H1 (cell line): ENCODE measurements at regions not wholly inside any gene's neighbourhood (a gene's known extent, or its start where the extent isn't known, plus 50 kb on each side); places are given as distances from the start of the nearest gene placed in this dataset.

Experiments used
- CTCF ChIA-PET: fragments of 300-600 bp; sonication (Branson Sonifier 250); formaldehyde crosslinking; loops from one replicate; lab custom pipeline; 2021; ENCODE audit not compliant: partially characterized antibody; lab: Charles Lee
- POLR2A ChIA-PET: fragments of 300-600 bp; sonication (Branson Sonifier 250); formaldehyde crosslinking; loops from one replicate; lab custom pipeline; 2021; ENCODE audit warnings: inconsistent platforms; ENCODE audit not compliant: partially characterized antibody; lab: Charles Lee
- DNase-seq, 2 experiments: peaks; one replicate each; pipeline versions ENCODE4 v3.0.0 to v3.0.0-alpha.2; 2010 to 2022; ENCODE audit warnings: low spot score in 2 of 2, low read depth in 1 of 2, mixed read lengths in 1 of 2
- FAIRE-seq: peaks from 2 replicates; lab custom pipeline; 2011; peaks lifted over from hg19 to GRCh38; lab: Jason Lieb, UNC
- H2AFZ ChIP-seq: 2 replicates; pipeline ENCODE4 v1.8.1; 2012; ENCODE audit warnings: low read length, inconsistent platforms
- H2AK5ac ChIP-seq: 2 replicates; pipeline ENCODE4 v1.6.1; 2013; ENCODE audit warnings: low read depth, low read length
- H2BK120ac ChIP-seq: replicated peaks from 2 replicates; pipeline ENCODE3; 2013; ENCODE audit warnings: low read depth, low read length, inconsistent platforms
- H2BK12ac ChIP-seq: 2 replicates; pipeline ENCODE4 v1.6.1; 2013; ENCODE audit warnings: low read depth, low read length
- H2BK15ac ChIP-seq: 2 replicates; pipeline ENCODE4 v1.6.1; 2013; ENCODE audit warnings: low read length
- H2BK20ac ChIP-seq: 2 replicates; pipeline ENCODE4 v1.6.1; 2013; ENCODE audit warnings: low read length
- H2BK5ac ChIP-seq: 2 replicates; pipeline ENCODE4 v1.6.1; 2013; ENCODE audit warnings: low read depth, low read length
- H3K14ac ChIP-seq: 2 replicates; pipeline ENCODE4 v1.6.1; 2013; ENCODE audit warnings: inconsistent platforms; ENCODE audit not compliant: insufficient read length
- H3K18ac ChIP-seq: 2 replicates; pipeline ENCODE4 v1.6.1; 2013; ENCODE audit warnings: low read length; ENCODE audit errors: extremely low read depth
- H3K23ac ChIP-seq: 2 replicates; pipeline ENCODE4 v1.6.1; 2013; ENCODE audit warnings: inconsistent platforms; ENCODE audit not compliant: insufficient read length
- H3K23me2 ChIP-seq: 2 replicates; pipeline ENCODE4 v1.6.1; 2013; ENCODE audit warnings: low read depth, low read length
- H3K27ac ChIP-seq: 2 replicates; pipeline ENCODE4 v1.6.1; 2011; ENCODE audit warnings: low read depth, low read length, inconsistent platforms
- H3K27me3 ChIP-seq, 4 experiments: replicated peaks in 1 of 4; 1 replicate in 1 of 4; 2 replicates in 3 of 4; pipeline versions ENCODE4 v1.6.1 to v1.8.1; 2011 to 2013; ENCODE audit warnings: low read length in 3 of 4, mild to moderate bottlenecking in 3 of 4, inconsistent platforms in 2 of 4, mixed read lengths in 2 of 4, moderate library complexity in 1 of 4; ENCODE audit not compliant: control insufficient read depth in 3 of 4, insufficient read depth in 3 of 4; ENCODE audit errors: extremely low read depth in 1 of 4
- H3K36me3 ChIP-seq, 4 experiments: 2 replicates each; pipeline versions ENCODE4 v1.6.1 to v1.8.1; 2011 to 2013; ENCODE audit warnings: mild to moderate bottlenecking in 4 of 4, low read length in 3 of 4, moderate library complexity in 2 of 4, control low read depth in 1 of 4, inconsistent platforms in 1 of 4; ENCODE audit not compliant: insufficient read depth in 4 of 4, control insufficient read depth in 2 of 4
- H3K4ac ChIP-seq: replicated peaks from 2 replicates; pipeline ENCODE3; 2013; ENCODE audit warnings: low read length, low read depth, mixed read lengths, inconsistent platforms; ENCODE audit not compliant: insufficient read length
- H3K4me1 ChIP-seq, 4 experiments: replicated peaks in 1 of 4; 1 replicate in 1 of 4; 2 replicates in 3 of 4; pipeline versions ENCODE4 v1.6.1 to v1.8.1; 2011 to 2013; ENCODE audit warnings: low read length in 3 of 4, inconsistent platforms in 2 of 4, mixed read lengths in 1 of 4; ENCODE audit not compliant: insufficient read depth in 4 of 4, control insufficient read depth in 3 of 4
- H3K4me2 ChIP-seq, 2 experiments: 2 replicates each; pipeline versions ENCODE4 v1.6.1 to v1.8.1; 2011 to 2013; ENCODE audit warnings: low read depth in 2 of 2, low read length in 2 of 2, control low read depth in 1 of 2, inconsistent platforms in 1 of 2, mild to moderate bottlenecking in 1 of 2; ENCODE audit not compliant: insufficient read depth in 1 of 2
- H3K4me3 ChIP-seq, 4 experiments: fragments of 200-600, 300-600 bp in 1 of 4; sonication (generic), shearing (Covaris generic), sonication (Bioruptor Twin) in 1 of 4; 2 replicates each; pipeline versions ENCODE4 v1.5.1 to v1.8.1; 2011 to 2016; ENCODE audit warnings: low read length in 4 of 4, low read depth in 3 of 4, control low read depth in 2 of 4, inconsistent platforms in 2 of 4, mild to moderate bottlenecking in 2 of 4, mixed read lengths in 1 of 4, moderate library complexity in 1 of 4; ENCODE audit not compliant: insufficient read depth in 2 of 4; ENCODE audit errors: extremely low read depth in 1 of 4
- H3K56ac ChIP-seq: replicated peaks from 2 replicates; pipeline ENCODE3; 2013; ENCODE audit warnings: low read depth, mild to moderate bottlenecking, mixed read lengths, low read length, inconsistent platforms; ENCODE audit not compliant: insufficient read length
- H3K79me1 ChIP-seq: 2 replicates; pipeline ENCODE4 v1.6.1; 2013; ENCODE audit warnings: low read depth, low read length, control low read depth
- H3K79me2 ChIP-seq, 2 experiments: 2 replicates each; pipeline versions ENCODE4 v1.6.1 to v1.8.1; 2012 to 2013; ENCODE audit warnings: low read length in 2 of 2, mild to moderate bottlenecking in 2 of 2, inconsistent platforms in 1 of 2; ENCODE audit not compliant: insufficient read depth in 2 of 2, control insufficient read depth in 1 of 2
- H3K9ac ChIP-seq, 4 experiments: replicated peaks in 1 of 4; 1 replicate in 1 of 4; 2 replicates in 3 of 4; pipeline versions ENCODE4 v1.6.1 to v1.8.1; 2011 to 2013; ENCODE audit warnings: low read depth in 3 of 4, low read length in 3 of 4, control low read depth in 2 of 4, mild to moderate bottlenecking in 2 of 4, moderate library complexity in 2 of 4, inconsistent platforms in 1 of 4; ENCODE audit errors: extremely low read depth in 1 of 4
- H3K9me3 ChIP-seq, 2 experiments: 2 replicates each; pipeline versions ENCODE4 v1.6.1 to v1.8.1; 2012 to 2013; ENCODE audit warnings: mild to moderate bottlenecking in 2 of 2, moderate library complexity in 2 of 2, control low read depth in 1 of 2, inconsistent platforms in 1 of 2, low read depth in 1 of 2, low read length in 1 of 2, mixed read lengths in 1 of 2; ENCODE audit not compliant: insufficient read depth in 2 of 2
- H4K20me1 ChIP-seq, 2 experiments: replicated peaks in 1 of 2; 2 replicates each; pipeline versions ENCODE3 to v1.8.1; 2011 to 2013; ENCODE audit warnings: inconsistent platforms in 2 of 2, low read length in 2 of 2, mild to moderate bottlenecking in 1 of 2; ENCODE audit not compliant: insufficient read depth in 2 of 2, control insufficient read depth in 1 of 2
- H4K5ac ChIP-seq: 2 replicates; pipeline ENCODE4 v1.6.1; 2013; ENCODE audit warnings: low read length, low read depth, mixed read lengths, inconsistent platforms; ENCODE audit not compliant: insufficient read length
- H4K8ac ChIP-seq: 2 replicates; pipeline ENCODE4 v1.8.0; 2013; ENCODE audit warnings: mild to moderate bottlenecking, moderate library complexity, low read length, inconsistent platforms; ENCODE audit not compliant: insufficient read depth; ENCODE audit errors: extremely low read depth
- H4K91ac ChIP-seq: replicated peaks from 2 replicates; pipeline ENCODE3; 2013; ENCODE audit warnings: low read length, mixed read lengths, inconsistent platforms; ENCODE audit not compliant: insufficient read length
- HDAC6 ChIP-seq: IDR thresholded peaks from one replicate; pipeline ENCODE4 v1.7.1; 2012; ENCODE audit warnings: low read depth, mild to moderate bottlenecking, inconsistent platforms, low read length, moderate library complexity
- TAF7 ChIP-seq: optimal IDR thresholded peaks from 2 replicates; pipeline ENCODE3; 2011; ENCODE audit warnings: low read depth, mild to moderate bottlenecking, inconsistent platforms, low read length, moderate library complexity, borderline replicate concordance
- WGBS, 2 experiments: shearing (Covaris generic) in 1 of 2; methylation state at CpG; one replicate each; pipeline versions ENCODE4 v1.1.6 to v1.1.7; 2013 to 2015; ENCODE audit warnings: low lambda C conversion rate in 2 of 2, mixed read lengths in 2 of 2, inconsistent platforms in 1 of 2, low coverage in 1 of 2, missing lambda C conversion rate in 1 of 2; ENCODE audit not compliant: insufficient replicate concordance in 2 of 2, insufficient coverage in 1 of 2, insufficient read length in 1 of 2; ENCODE audit errors: extremely low coverage in 1 of 2, missing lambda C conversion rate in 1 of 2; 5-methylcytosine and 5-hydroxymethylcytosine counted together

DNA sequence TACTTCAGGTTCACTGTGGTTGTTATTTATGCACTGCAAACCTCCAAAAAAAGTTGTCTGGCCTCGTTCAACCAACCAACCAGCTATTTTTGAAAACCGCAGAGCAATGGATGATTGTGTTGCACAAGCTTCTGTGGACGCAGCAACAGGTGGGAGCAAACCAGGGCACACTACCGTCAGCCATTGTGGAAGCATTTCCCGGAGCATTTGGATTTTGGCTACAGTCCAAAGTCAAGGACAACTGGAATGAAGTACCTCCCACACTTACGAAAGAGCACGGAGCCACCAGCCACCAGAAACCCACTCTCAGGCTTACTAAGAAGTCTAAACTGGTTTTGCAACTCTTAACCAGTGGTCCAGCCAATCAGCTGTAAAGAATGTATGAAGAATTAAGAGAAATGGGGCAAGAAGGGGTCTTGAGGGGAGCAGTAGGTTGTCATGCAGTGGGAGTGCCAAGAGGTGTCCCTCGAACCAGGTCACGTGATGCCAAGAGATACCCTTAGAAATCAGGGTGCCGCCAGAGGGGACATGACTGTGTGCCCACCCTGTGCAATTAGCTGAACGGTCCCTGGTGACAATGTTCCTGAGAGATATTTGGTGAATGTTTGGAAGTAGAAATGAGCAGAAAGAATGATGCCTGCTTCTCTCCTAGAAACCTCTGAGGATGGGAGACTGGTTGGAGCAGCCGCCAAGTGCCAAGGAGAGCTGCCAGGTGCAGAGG is 68.9 kb upstream of the PCSK6 start:
- Histone ChIP-seq H3K4me2 (no peak overlapping the region), H3K23ac (no peak overlapping the region), H3K23me2 (no peaks in the 10 kb centered on the region), H3K4ac (no peak overlapping the region), H2BK12ac (no peak overlapping the region), H3K9ac (no peak overlapping the region), H4K5ac (no peak overlapping the region), H2BK15ac (no peak overlapping the region), H4K8ac (no peak overlapping the region), H2BK5ac (no peak overlapping the region), H3K14ac (no peak overlapping the region), H2AFZ (no peak overlapping the region), H3K36me3 (no peaks in the 10 kb centered on the region), H3K79me2 (no peaks in the 10 kb centered on the region), H4K20me1 (no peaks in the 10 kb centered on the region), H2AK5ac (no peak overlapping the region), H3K27me3 (no peaks in the 10 kb centered on the region), H2BK120ac (no peak overlapping the region), H4K91ac (no peak overlapping the region), H2BK20ac (no peak overlapping the region), H3K79me1 (no peaks in the 10 kb centered on the region), H3K56ac (no peak overlapping the region), H3K4me1 (no peaks in the 10 kb centered on the region), H3K27ac (no peak overlapping the region), H3K18ac (no peak overlapping the region), H3K9me3 (no peaks in the 10 kb centered on the region), H3K4me3 (no peak overlapping the region)
- peak in 1 of 2 experiments; percentile 23 for DNase-seq
- POLR2A ChIA-PET = interaction anchor here (0.7 kb wide), 1 partner anchor 119 kb away, joined by 3 read pairs; no protein-coding TSS in a partner anchor
- FAIRE-seq = no peak
- WGBS, 2 experiments = 86% methylated on average over 12 of the region's 12 CpGs; no CpG with 5 or more reads in 1 of the 2 experiments
- CTCF ChIA-PET = interaction anchor here (0.9 to 2.5 kb wide), 4 partner anchors 9 to 238 kb away, joined by 3 to 9 read pairs (median 4); no protein-coding TSS in a partner anchor
- TF ChIP-seq HDAC6 (no peak), TAF7 (no peak)
